ENCODE measurements at regions not wholly inside any gene's neighbourhood (a gene's known extent, or its start where the extent isn't known, plus 50 kb on each side); places are given as distances from the start of the nearest gene placed in this dataset.

DNA sequence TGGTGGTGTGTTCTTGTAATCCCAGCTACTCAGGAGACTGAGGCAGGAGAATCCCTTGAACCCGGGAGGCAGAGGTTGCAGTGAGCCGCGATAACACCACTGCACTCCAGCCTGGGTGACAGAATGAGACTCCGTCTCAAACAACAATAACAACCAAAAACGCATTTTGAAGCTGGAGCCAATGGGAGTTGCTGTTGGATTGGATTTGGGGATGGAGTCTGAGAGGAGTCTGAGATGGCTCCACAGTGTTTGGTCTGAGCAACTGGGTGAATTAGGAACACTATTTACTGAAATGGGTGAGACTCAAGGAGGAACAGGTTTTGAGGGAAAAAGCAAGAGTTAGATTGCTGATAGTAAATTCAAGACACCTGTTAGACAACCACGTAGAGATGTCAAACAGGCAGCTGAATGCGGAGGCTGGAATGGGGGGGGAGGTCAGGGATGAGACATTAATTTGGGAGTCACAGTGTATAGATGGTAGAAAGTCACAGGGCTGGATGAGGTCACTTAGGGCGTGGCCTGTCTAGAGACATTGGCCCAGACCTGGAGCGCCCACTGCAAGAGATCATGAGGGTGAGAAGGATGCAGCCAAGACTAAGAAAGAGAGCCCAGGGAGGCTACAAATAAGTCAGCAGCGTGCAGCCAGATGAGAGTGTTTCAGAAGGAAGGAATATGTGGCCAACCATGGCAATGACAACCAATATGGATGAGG, 56.4 kb downstream of the CYCS start:
- TF ChIP-seq POLR2A (IDR thresholded peaks at IDR 0.05; ENCODE audit: low read length) (no peak), GATA1 (IDR thresholded peaks at IDR 0.05; ENCODE audit: low read depth, low read length) (no peak)
